HG02588 (cell line): ENCODE measurements at regions not wholly inside any gene's neighbourhood (a gene's known extent, or its start where the extent isn't known, plus 50 kb on each side); places are given as distances from the start of the nearest gene placed in this dataset.
"Not testable (repeated sequence)": the region's sequence is repeated elsewhere in the genome, so short reads cannot be mapped to it uniquely, and the experiment has no call there.

ENCODE experiments used
- ATAC-seq: cut with Tn5 transposase; IDR thresholded peaks from one replicate; pipeline ENCODE4 v1.9.1; 2021; ENCODE audit warnings: mild to moderate bottlenecking, moderate library complexity; ENCODE audit not compliant: unreplicated experiment

DNA sequence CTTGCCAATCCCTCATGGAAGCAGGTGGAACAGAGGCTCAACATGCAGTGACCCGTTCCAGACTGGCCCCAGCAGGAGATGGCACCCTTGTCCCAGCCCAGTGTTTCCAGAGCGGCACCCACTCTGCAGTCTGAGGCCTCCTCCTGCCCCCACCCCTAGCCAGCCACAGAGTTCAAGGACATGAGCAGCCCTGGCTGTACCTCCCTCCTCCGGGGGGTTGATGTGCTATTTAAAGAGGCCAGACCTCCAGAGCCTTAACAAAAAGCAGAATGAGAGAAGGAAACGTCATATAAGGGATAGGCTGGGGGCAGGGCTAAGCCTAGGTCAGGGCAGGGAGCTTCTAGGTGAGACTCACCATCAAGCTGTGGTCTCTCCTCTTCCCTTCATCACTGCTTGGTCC is 115.7 kb upstream of the NANOS1 start:
- no peak for ATAC-seq

DNA sequence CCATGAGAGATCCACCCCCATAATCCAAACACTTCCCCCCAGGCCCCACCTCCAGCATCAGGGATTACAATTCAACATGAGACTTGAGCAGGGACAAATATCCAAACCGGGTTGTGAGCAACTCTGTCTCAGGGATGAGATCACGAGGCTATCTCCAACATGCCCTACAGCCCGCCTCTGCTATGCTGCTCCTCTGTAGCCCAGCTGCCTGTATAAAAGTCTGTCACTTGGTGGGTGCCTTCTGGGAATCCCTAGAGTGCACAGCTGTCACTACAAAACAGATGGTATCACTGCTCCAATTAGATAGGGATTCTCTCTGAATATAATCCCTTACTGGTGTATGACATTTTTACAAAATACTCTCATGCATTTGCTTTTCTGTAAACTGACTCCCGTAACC is 114.9 kb upstream of the NANOS1 start:
- ATAC-seq: no peak

DNA sequence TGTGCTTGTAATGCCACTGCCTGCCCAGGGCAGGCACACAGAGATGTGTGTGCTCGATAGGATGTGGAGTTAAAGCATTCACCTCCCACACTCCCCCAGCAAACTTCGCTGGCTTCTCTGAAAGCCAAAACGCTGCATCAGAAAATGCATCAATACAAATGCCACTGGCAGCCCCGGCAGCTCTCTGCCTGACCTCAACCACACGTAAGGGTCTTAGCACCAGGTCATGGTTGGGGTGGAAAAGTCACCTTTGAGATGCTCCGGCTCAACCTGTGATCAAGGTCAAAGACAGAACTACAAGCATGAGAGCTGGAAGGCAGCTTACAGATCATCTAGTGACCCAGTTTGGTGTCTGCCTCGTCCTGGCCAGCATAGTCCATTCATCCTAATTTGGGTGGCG is 114.4 kb upstream of the NANOS1 start:
- no peak for ATAC-seq

DNA sequence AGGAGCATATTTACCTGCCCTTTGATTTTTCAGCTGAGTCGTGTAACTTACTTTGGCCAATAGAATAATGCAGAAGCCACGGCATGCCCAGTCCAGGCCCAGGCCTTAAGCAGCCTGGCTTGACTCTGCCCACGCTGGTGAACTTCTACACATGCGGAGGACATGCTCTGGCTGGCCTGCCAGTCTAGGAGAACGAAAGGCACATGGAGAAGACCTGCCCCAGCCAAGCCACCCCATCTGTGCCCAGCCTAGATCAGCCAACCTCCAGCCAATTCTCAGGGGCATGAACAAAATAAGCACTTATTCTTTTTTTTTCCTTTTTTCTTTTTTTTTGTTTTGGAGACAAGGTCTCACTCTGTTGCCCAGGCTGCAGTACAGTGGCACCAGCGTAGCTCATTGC is 112.7 kb upstream of the NANOS1 start:
- no peak for ATAC-seq

DNA sequence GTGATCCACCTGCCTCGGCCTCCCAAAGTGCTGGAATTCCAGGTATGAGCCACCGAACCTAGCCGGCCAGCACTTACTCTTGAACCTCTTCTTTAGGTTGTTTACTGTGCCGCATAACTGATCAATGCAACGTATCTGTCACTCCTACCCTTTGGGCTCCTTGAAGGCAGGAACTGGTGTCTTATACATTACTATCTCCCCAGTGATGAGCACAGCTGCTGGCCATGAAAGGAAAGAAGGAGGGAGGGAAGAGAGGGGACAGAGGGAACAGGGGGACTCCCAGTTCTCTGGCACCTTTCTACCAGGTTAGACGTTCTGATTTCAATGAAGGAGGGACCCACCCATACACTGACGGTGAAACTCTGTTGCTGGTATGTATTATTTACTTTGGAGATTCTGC is 111.8 kb upstream of the NANOS1 start:
- no peak for ATAC-seq

DNA sequence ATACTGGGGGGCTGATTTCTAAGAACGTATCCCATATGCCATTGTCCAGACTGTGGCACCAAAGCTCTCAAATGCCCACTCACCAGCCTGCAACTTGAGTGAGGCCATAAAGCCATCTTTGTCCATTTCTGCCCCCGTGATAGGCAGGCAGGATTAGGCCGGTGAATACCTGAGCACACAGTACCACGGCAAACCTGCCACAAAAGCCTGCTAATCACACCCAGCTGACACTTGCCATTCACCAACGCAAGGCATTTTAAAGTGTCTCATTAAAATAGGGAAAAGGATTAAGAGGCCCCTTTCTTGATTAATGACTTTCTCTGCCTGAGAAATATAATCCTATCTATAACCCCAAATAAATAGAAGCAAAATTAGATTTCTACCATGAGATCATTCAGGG is 111.4 kb upstream of the NANOS1 start:
- ATAC-seq: no peak

DNA sequence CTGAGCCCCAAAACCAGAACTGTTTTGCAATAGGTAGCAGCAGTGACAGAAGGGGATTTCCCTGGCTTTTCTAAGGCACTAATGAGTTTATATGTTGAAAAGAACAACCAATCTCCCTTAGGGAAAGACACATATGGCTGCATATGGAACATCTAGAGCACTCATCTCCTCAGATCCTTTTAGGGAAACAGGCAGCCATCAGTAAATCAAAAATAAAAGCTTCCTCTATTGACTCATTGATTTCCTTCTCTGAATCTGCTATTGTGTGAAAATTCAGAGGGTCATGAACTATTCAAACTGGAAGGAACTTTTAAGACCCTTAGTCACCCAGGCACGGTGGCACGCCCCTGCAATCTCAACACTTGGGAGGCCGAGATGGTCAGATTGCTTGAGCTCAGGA is 110.9 kb upstream of the NANOS1 start:
- ATAC-seq: no peak

DNA sequence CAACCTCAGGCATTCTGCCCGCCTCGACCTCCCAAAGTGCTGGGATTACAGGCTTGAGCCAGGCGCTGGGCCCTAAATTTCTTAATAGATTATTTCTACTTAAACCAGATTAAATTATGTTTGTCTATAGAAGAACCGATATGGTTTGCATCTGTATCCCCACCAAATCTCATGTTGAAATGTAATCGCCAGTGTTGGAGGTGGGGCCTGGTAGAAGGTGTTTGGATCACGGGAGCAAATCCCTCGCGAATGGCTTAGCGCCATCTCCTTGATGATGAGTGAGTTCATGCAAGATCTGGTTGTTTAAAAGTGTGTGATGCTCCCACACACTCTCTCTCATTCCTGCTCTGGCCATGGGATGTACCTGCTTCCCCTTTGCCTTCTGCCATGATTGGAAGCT is 109.3 kb upstream of the NANOS1 start:
- no peak for ATAC-seq

DNA sequence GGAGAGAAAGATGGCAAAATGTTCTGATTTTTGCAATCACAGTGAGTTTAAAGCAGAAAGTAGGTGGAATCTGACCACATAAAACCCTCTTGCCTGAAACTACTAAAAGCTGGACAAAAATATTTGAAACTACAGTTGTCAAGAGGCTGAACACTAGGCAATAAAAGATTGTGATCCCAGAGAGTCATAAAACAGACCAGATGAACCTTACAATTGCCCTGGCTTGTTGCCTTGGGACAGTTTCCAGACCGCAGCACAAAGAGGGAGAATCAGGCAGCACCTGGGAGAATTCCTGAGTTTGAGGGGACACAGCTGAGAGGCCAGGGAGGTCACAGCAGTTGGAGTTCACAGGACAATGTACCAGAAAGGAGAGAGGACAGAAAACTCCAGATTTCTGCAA is 107.3 kb upstream of the NANOS1 start:
- no peak for ATAC-seq

DNA sequence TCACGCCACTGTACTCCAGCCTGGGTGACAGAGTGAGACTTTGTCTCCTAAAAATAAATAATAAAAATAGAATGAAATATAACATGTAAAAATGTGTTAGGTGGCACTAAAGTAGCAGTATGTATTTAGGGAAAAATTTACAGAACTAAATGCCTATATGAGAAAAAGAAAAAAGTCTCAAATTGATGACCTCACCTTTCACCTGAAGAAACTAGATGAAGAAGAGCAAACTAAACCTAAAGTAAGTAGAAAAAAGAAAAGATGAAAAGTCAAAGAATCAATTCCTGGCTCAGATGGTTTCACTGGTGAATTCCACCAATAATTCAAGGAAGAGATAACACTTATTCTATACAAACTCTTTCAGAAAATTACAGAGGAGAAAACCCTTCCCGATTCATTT is 106.5 kb upstream of the NANOS1 start:
- no peak for ATAC-seq

DNA sequence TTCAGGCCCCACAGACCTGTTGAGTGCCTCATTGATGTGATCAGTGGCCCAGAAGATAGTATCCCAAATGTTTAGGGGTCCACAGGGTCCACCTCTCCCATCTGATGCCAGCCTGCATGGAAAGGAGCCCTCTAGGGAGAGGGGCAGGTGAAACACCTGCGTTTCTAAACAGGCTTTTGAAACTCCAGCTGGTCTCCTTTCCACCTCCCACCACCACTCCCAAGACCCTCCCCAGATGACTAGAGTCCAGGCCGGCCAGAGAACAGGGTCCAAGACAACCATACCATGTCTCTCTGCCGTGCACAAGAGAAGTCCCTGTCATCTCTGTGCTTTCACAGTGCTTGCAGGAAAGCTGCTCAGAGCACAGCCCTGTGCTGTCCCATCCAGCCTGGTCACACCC is 105.0 kb upstream of the NANOS1 start:
- no peak for ATAC-seq

DNA sequence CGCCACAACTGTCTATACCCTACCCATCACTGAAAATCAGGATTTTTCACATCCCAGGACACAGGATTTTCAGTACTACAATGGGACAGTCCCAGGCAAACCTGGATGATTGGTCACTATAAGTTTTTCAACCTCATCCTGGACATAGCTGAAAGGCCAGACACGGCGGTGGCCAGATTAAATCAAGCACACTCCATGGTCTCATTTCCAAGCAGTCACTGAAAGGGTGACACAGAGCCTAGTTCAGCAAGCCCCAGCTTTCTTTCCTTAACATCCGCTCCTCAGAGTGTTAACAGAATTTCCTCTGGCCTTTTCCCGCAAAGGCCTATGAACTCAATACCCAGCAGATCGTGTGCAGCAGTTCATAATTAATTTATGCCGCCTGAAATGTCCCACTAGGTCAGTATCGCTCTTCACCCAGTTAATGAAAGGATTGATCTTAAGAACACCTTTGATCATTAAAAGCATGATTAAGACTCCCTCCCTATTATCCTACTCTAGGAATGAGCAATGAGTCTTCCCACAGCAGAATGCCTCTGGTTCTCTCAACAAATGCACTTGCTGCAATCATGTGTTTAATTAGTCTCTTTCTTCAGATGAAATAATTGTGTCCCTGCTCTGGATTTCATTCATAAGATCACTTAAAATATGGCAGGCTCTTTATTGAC is 104.0 kb upstream of the NANOS1 start:
- ATAC-seq: no peak

DNA sequence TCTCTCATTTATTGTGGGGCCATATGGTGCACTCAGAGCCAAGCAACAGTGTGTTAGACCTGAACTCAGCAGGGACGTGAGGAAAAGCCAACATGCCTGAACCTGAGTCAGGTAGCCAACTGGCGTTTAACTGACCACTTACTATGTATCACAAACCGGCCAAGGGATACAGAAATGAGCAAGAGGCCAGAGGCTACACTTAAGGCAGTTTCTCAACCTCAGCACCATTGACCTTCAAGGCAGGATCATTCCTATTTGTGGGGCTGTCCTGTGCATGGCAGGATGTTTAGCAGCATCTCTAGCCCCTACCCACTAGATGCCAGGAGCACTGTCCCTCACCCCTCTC is 103.5 kb upstream of the NANOS1 start:
- ATAC-seq: no peak

DNA sequence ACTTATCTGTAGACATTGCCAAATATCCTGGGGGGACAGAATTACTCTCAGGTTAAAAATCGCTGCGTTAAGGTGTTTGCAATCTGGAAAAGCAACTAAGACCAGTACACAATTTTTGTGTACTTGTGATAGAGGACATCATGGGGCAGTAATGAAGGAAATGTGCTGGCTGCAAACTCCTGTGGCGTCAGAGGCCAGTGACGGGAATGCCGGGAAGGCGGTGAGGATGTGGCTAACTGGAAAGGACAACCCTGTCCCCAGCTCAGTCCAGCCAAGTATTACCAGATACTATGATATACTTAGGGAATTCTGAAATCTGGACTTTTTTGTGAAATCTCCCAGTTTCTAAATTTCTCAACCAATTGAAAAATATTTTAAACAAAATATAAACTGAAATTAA is 103.1 kb upstream of the NANOS1 start:
- ATAC-seq: no peak

DNA sequence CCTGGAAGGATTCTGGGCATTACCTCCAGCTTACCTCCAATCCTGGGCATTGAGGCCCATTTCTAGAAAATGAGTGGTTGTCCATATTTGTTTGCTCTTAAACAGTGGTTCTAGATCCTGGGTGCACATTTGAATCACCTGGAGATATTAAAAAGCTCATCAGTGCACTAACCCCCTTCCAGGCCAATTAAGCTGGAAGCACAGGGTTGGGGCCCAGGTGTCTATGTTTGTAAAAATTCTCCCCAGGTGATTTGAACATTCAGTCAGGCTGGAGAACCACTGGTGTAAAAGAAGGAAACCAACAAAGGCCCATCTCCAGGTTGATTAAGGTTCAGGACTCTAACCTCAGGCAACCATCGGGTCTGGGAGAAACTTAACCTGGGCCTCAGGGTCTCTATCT is 102.6 kb upstream of the NANOS1 start:
- no peak for ATAC-seq

DNA sequence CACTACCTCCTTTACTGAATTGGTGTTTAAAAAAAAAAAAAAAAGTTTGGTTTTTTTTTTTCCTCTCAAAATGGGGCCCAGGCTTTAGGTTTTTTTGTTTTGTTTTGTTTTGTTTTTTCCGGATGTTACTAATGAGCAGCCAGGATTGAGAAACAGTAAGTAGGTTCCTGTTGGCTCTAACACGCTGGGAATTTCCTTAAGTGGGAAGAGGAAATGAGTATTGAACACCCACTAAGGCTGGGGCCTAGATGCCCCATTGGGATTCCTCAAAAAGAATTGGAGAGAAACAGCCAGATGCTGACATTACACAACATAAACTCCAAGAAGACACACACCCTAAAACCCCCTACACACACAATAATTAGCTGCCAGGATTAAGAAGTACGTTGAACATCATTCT is 102.2 kb upstream of the NANOS1 start:
- ATAC-seq: no peak

DNA sequence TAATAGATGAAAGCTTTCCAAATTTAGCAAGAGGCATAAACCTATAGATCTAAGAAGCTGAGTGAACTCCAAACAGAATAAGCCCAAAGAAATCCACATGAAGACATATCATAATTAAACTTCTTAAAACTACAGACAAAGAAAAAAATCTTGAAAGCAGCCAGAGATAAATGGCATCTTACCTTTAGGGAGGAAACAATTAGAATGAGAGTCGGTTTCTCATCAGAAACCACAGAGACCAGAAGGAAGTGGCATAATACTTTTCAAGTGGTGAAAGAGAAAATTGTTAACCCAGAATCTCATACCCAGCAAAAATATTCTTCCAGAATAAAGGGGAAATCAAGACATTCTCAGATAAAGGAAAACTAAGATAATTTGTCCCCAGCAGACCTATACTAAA is 98.9 kb upstream of the NANOS1 start:
- no peak for ATAC-seq

DNA sequence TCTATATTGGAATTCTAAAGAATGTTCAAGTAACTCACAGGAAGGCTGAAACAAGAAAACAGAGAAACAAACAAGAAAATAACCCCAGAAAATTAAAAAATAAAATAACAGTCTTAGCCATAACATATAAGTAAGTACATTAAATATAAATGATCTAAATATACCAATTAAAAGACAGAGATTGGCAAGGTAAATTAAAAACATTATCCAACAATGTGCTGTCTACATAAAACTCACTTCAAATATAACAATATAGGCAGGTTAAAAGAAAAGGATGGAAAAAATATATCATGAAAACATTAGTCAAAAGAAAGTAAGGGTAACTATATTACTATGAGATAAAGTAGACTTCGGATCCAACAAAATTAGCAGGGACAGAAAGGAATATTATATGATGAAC is 98.1 kb upstream of the NANOS1 start:
- ATAC-seq: no peak

DNA sequence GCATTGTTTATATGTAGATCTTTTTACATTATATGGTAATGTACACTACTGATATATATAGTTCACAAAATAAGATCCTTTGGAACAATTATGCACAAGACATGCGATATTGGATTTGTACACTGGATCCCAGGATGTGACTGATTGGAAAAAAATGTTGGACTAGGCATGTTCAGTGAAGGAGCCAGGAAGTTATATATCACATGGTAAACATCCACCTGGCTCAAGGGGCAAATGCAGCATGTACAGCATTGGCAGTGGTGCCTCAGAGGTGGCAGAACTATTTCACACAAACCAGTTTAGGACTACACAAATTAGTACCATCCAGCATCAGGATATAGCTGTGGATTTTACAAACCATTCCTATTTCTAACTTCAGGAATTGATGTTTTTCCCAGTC is 97.4 kb upstream of the NANOS1 start:
- ATAC-seq: not testable (repeated sequence)

DNA sequence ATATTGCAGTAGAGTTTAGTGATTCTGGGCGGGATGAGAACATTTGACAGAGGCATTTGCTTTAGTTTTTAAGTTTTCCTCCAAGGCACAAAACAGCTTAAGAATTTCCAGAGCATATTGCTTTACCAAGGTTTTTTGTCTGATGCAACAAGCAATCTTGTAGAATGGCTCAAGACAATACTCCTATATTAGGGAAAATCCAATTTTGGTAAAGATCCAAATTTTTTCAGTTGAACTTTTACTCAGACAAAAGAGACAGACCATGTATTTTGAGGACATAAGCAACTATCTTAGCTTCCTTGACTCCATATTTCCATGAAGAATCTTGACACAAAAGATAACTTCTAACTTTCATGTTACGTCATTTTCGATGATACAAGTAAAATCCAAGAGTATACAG is 92.3 kb upstream of the NANOS1 start:
- no peak for ATAC-seq

DNA sequence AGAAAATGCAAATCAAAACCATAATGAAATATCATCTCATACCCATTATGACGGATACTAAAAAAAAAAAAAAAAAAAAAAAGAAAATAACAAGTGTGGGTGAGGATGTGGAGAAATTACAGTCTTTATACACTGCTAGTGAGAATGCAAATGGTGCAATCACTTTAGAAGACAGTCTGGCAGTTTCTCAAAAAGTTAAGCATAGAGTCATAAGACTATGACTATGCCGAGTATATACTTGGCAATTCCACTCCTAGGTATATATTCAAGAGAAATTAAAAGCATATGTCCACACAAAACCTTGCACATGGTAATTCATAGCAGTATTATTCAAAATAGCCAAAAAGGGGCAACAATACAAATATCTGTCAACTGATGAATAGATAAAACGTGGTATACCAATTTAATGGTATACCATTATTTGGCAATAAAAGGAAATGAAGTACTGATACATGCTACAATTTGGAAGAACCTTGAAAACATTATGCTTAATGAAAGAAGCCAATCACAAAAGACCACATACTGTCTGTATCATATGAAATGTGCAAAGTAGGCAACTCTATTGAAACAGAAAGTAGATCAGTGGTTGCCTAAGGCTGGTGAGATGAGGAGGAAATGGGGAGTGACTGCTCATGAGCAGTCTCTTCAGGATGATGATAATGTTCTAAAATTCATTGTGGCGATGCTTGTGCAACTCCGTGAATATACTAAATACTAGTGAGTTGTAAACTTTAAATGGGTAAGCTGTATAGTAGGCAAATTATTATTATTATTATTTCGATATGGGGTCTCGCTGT is 90.1 kb upstream of the NANOS1 start:
- ATAC-seq: no peak

DNA sequence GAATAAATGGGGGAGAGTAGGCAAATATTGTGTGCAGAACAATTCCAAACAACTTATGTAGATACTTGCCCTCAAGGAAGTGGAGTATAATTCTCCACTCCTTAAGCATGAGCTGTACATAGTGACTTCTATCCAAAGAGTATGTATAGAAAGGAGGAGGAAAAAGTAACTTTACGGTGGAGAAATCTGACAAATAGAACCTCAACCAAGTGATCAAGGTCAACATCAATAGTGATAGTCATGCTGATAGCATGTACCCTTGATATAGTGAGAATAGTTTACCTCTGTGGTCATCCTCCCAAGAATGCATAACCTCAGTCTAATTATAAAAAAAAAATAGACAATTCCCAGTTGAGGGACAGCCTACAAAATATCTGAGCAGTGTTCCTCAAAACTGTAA is 89.1 kb upstream of the NANOS1 start:
- no peak for ATAC-seq

DNA sequence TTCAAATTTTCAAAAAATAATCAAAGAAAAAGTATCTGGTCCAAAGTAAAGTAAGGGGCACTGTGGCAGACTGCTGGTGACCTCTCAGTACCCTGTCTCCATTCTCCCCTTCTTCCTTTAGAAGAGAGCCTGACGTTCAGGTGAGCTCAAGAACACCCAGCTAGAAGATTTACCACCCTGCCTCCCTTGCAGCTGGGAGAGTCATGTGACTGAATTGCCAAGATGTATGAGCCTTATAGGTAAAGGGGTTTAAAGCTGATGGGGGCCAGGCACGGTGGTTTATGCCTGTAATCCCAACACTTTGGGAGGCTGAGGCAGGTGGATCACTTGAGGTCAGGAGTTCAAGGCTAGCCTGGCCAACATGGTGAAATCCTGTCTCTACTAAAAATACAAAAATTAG is 86.3 kb upstream of the NANOS1 start:
- no peak for ATAC-seq
